ENCODE measurements at regions not wholly inside any gene's neighbourhood (a gene's known extent, or its start where the extent isn't known, plus 50 kb on each side); places are given as distances from the start of the nearest gene placed in this dataset.

DNA sequence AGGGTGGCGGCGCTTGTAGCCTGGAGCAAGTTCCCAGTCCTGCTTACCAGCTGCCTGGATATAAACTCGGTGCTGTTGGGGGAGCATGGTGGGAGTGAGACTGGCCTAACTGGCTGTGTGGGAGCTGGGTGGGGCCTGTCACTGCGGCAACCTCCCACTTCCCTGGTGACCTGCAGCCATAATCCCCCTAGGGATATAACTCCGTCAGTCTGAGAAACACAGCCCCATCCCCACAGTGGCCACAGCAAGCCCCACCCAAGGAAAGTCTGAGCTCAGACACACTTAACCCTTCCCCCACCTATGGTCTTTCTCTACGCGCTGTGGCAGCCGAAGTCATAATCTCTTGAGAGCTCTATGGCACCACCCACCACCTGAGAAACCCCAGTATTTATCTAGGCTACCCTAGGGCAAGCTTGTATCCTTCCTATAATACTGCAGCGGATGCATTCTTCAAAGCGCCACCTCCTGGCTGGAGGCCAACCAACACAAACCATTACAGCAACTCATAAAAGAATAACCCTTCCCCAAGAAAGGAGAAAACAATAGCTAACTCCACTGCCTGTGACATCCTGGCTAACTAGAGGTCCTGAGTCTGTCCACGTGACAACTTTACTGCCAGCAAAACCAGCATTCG is 57.4 kb downstream of the ZNF648 start:
- H3K4me3 Mint-ChIP-seq: peak overlapping the region in 1 of 8 donors; percentile 42
- peaks cover 5 to 42% (median 27%) of the 10 kb centered on the region in 3 donors for H3K27me3 Mint-ChIP-seq
- ATAC-seq (ENCODE audit: low read depth in 2 of 2) (no peak), DNase-seq (no peak)
- H3K4me1 Mint-ChIP-seq: no peaks in the 10 kb centered on the region
- peaks cover 12 to 42% (median 23%) of the 10 kb centered on the region in 7 donors for H3K9me3 Mint-ChIP-seq
- H3K36me3 Mint-ChIP-seq: peaks cover 8 to 30% of the 10 kb centered on the region in 2 donors
- no peak overlapping the region for H3K27ac Mint-ChIP-seq

DNA sequence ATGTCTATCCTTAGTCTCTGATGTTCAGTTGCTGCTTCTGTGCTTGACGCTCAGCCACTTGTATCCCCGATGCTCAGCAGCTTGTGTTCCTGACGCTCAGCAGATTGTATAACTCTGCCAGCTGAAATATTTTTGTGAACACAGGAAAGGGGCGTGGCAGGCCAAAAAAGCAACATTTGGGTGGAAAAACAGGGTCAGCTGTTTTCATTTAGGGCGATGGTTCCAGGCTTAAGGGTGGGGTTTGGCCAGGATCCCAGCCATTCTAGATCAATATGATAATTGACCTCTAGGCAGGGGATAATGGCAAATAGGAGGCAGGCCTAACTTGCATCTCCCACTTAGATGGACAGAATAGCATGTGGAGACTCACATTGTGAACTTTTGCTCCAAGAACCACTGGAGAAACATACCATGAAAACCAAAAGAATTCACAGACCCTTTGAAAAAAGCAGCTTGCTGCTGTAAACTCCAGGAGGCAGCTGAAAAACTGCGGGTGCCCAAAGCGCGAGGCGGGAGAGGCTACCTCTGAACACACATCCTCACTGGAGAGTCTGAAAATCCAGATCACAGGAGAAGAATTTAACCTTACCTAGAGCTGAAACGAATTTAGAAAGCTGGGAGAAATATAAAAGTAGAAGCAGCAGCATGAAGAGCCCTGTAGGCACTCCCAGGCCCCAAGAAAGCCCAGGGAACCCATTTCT is 58.3 kb downstream of the ZNF648 start:
- no peak overlapping the region for H3K4me3 Mint-ChIP-seq
- H3K9me3 Mint-ChIP-seq: peaks cover 9 to 35% (median 18%) of the 10 kb centered on the region in 7 donors
- ATAC-seq (ENCODE audit: low read depth in 2 of 2) (no peak), DNase-seq (no peak)
- peaks cover 12 to 39% (median 30%) of the 10 kb centered on the region in 3 donors for H3K27me3 Mint-ChIP-seq
- peaks cover 8 to 25% of the 10 kb centered on the region in 2 donors for H3K36me3 Mint-ChIP-seq
- no peak overlapping the region for H3K27ac Mint-ChIP-seq
- no peaks in the 10 kb centered on the region for H3K4me1 Mint-ChIP-seq

DNA sequence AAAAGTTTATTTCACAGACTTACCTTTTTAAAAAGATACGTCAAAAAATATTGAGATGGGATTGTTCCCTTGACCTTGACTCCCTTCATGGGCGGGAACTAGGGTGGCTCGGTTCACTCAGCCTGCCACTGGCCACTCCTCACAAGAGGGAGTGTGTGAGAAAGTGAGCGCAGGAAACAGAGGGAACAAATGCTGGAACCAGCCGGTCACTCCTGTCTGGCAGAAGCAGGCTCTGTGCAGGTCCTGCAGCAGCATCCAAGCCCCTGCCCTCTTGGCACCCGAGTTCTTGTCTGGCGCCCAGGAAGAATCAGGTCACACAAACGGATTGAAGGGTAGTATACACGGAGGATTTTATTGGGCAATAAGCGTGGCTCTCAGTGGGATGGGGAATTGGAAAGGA is 58.9 kb downstream of the ZNF648 start:
- H3K9me3 Mint-ChIP-seq: peaks cover 6 to 31% (median 16%) of the 10 kb centered on the region in 7 donors
- no peak overlapping the region for H3K27ac Mint-ChIP-seq
- no peak overlapping the region for H3K4me3 Mint-ChIP-seq
- H3K4me1 Mint-ChIP-seq: no peaks in the 10 kb centered on the region
- peaks cover 8 to 20% of the 10 kb centered on the region in 2 donors for H3K36me3 Mint-ChIP-seq
- DNase-seq (no peak), ATAC-seq (ENCODE audit: low read depth in 2 of 2) (no peak)
- H3K27me3 Mint-ChIP-seq: peaks cover 12 to 41% (median 27%) of the 10 kb centered on the region in 3 donors

DNA sequence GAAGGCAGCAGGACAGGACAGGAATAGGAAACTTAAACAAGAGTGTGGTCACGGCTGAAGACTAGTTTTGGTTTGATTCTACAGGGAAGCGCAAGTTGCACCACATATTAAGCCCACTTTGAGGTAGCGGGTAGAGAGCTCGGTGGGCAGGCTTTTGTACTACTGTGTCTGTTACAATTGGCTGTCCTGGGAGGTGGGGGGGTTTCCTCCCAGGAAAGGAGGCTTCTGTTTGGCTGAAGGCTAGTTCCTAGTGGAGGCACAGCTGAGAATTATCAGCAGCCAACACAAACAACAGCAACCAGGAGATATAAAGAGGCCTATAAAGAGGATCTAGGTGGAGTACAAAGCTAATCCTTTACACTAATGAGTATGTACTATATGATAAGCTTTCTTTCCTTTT is 62.7 kb downstream of the ZNF648 start:
- H3K27ac Mint-ChIP-seq: no peak overlapping the region
- ATAC-seq (ENCODE audit: low read depth in 2 of 2) (no peak), DNase-seq (no peak)
- peaks cover 0 to 5% (median 0%) of the 10 kb centered on the region in 7 donors for H3K9me3 Mint-ChIP-seq
- H3K27me3 Mint-ChIP-seq: peaks cover 22 to 55% (median 28%) of the 10 kb centered on the region in 3 donors
- peaks cover 0 to 12% of the 10 kb centered on the region in 2 donors for H3K36me3 Mint-ChIP-seq
- no peaks in the 10 kb centered on the region for H3K4me1 Mint-ChIP-seq
- no peak overlapping the region for H3K4me3 Mint-ChIP-seq

DNA sequence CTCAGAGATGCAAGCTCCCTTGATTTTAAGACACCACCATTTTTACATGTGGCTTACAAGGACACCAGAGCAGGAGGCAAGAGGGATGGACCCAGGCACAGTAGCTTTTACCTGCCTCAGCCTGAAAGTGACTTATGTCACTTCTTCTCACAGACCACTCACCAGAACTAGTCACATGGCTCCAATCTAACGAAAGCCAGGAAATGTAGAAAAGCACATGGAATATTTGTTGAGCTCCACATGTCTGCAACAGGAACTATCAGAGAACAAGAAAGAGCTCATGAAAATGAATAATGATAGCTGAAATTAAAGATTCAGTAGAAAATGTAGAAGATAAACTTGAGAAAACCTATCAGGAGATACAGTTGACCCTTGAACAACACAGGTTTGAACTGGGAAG is 69.4 kb downstream of the ZNF648 start:
- Mint-ChIP-seq H3K27ac (no peak overlapping the region), H3K4me1 (no peaks in the 10 kb centered on the region), H3K9me3 (no peaks in the 10 kb centered on the region), H3K27me3 (peaks cover 5 to 13% (median 13%) of the 10 kb centered on the region in 3 donors), H3K36me3 (no peaks in the 10 kb centered on the region), H3K4me3 (no peak overlapping the region)
- DNase-seq (no peak), ATAC-seq (ENCODE audit: low read depth in 2 of 2) (no peak)

DNA sequence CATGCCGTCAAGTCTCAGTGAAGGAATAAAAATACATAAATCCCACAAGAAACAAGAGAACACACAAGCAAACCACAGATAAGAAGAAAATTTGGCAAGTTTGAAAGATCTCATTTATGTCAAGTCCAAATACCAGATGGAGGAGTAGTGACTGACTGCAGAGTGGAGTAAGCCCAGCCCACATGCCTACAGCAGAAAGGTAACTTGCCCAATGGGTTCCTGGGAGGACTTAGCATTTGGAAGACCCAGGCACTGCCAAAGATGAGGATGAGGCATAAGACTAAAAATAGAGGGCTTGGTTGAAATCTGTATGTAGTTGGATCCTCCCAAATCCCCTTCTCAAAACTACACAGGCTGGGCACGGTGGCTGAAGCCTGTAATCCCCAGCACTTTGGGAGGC is 70.8 kb downstream of the ZNF648 start:
- DNase-seq (no peak), ATAC-seq (ENCODE audit: low read depth in 2 of 2) (no peak)
- H3K4me1 Mint-ChIP-seq: no peaks in the 10 kb centered on the region
- no peaks in the 10 kb centered on the region for H3K9me3 Mint-ChIP-seq
- no peaks in the 10 kb centered on the region for H3K36me3 Mint-ChIP-seq
- no peak overlapping the region for H3K27ac Mint-ChIP-seq
- no peak overlapping the region for H3K4me3 Mint-ChIP-seq
- peaks cover 10 to 24% (median 15%) of the 10 kb centered on the region in 3 donors for H3K27me3 Mint-ChIP-seq

DNA sequence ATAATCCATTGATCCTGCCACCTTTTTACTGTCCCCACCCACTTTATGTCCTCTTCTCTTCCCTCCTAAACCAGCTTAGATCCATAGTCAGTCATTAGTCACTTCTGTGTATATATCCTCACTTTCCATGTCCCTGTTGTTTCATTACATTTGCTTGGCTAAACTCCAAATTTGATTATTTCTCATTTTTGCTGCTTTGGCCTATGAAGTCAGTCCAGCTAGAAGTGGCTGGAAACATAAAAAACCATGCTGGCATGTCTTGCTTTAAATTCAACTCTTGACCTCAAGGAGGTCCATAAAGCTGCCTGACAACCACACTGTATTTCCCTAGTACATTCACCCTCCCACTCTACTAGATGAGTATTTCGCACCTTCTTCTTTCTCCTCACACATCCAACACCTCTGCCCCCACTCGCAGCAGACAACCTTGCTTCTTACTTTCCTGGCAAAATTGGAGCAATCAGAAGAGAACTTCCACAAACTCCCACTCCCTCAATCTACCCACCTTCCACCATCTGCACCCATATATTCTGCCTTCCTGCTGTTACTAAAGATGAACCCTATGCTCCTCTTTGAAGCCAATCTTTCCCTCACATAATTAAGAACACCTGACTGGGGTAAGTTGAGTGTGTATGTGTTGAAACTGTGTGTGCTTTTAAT is 72.1 kb downstream of the ZNF648 start:
- Mint-ChIP-seq H3K27me3 (peaks cover 10 to 28% (median 10%) of the 10 kb centered on the region in 3 donors), H3K4me1 (no peaks in the 10 kb centered on the region), H3K27ac (no peak overlapping the region), H3K36me3 (no peaks in the 10 kb centered on the region), H3K4me3 (no peak overlapping the region), H3K9me3 (no peaks in the 10 kb centered on the region)
- DNase-seq (no peak), ATAC-seq (ENCODE audit: low read depth in 2 of 2) (no peak)

DNA sequence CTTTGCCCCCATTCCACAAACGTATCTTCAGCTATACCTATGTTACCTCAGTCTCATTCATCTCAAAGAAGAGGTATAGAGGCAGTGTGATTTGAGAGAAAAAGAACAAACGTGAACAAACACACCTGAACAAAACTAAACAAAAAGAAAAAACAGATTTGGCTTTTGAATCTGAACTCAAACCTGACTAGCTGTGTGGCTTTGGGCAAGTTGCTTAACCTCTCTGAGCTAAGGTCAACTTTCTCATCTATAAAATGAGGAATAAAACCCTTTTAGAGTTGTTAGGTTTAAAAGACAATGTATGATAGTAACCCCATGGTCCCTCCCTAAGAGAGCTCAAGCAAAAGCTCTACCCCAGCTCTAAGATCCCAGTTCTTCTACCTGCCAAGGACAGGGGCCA is 73.5 kb downstream of the ZNF648 start:
- H3K27me3 Mint-ChIP-seq: peaks cover 10 to 36% (median 13%) of the 10 kb centered on the region in 3 donors
- ATAC-seq (ENCODE audit: low read depth in 2 of 2): no peak
- no peak overlapping the region for H3K4me3 Mint-ChIP-seq
- no peak overlapping the region for H3K27ac Mint-ChIP-seq
- H3K36me3 Mint-ChIP-seq: no peaks in the 10 kb centered on the region
- no peaks in the 10 kb centered on the region for H3K4me1 Mint-ChIP-seq
- no peak for DNase-seq
- no peaks in the 10 kb centered on the region for H3K9me3 Mint-ChIP-seq

DNA sequence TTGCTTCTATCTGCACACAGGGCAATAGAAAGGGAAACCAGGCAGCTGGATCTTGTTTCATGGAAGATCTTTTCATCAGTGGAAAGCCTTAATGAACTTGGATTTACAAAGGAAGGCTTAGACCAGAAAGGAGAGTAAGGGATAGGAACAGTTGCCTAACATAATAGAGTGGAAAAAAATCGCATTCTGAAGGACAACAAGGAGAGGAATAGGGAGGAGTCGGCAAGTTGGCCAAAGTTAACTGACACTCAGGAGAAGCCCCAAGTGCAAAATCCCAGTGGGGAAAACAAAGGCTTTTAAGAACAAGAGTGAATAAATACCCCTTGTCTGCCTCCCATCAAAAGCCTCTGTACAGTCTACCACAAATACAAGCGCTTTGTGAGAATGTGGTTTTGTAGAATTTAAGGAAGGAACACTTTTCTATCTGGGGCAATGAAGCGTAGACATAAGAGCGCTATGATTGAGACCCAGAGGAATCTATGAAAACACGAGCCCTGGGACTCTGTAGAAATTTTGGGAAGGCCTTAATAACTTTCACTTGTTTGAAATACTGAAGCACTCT is 74.1 kb downstream of the ZNF648 start:
- Mint-ChIP-seq H3K4me3 (no peak overlapping the region), H3K36me3 (no peaks in the 10 kb centered on the region), H3K27me3 (peaks cover 10 to 39% (median 13%) of the 10 kb centered on the region in 3 donors), H3K4me1 (no peaks in the 10 kb centered on the region), H3K27ac (no peak overlapping the region), H3K9me3 (no peaks in the 10 kb centered on the region)
- ATAC-seq (ENCODE audit: low read depth in 2 of 2) (no peak), DNase-seq (no peak)

DNA sequence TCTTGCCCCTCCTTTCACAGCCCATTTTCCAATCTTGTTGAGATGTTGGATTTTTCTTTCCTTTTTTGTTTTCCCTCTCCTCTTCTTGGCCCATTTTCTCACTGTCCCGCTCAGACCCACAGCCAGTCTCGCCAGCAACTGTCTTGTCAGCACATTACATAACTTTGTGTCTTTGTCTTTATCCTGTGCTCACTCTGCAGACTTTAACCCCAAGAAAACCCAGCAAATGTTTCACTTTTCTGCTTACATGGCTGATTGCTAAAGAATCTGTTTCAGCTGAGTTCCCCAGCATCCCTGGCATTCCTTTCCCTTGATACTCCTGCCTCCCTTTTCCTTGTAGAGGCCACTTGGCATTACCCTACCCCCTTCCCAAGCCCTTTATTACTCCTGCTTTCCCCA is 74.6 kb downstream of the ZNF648 start:
- Mint-ChIP-seq H3K4me3 (peak overlapping the region in 1 of 8 donors; percentile 11), H3K27ac (no peak overlapping the region), H3K9me3 (no peaks in the 10 kb centered on the region), H3K4me1 (no peaks in the 10 kb centered on the region), H3K27me3 (peaks cover 6 to 39% (median 13%) of the 10 kb centered on the region in 3 donors), H3K36me3 (no peaks in the 10 kb centered on the region)
- DNase-seq: no peak
- no peak for ATAC-seq (ENCODE audit: low read depth in 2 of 2)

DNA sequence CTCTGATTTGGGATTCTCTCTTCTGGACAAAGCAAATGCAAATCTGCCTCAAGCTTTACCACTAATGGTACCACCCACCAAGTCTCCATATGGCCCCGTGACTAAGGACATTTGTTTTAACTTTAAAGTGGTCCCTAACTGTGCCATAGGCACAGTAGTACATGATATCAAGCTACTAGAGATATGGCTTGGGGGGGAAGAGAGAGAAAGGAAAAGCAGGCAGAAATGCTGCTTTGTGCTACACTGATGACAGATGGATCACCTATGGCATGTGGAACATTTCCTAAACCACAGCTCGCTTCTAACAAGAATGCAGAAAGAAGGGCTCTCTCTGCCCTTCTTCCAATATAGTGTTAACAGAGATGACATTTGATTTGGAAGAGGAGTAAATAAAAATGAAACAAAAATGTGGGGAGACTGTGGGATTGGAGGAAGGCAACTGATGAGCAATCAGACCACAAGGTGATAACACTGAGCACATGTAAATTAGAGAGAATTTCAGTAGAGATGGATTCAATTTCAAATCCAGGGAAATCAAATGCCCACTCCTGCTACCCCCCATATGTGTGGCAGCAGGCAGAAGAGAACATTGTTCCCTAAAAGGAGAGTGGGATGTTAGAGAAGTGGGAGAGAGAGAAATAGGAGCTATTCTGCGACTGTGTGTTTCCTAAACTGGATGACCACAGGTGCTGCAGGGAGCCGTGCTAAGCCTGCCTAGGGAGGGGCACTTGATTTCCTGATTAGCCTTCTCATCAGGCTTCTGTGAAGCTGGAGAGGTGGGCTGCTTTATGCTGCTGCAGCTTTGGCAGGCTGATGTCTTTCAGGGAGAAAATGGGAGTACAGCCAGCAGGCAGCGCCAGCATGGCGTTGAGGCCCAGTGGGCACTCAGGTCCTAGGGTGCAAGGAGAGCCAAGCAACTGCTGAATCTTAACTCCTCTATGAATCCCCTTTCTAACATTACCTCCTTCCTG is 75.3 kb downstream of the ZNF648 start:
- no peaks in the 10 kb centered on the region for H3K36me3 Mint-ChIP-seq
- H3K4me1 Mint-ChIP-seq: no peaks in the 10 kb centered on the region
- DNase-seq (no peak), ATAC-seq (ENCODE audit: low read depth in 2 of 2) (no peak)
- H3K27me3 Mint-ChIP-seq: peaks cover 6 to 39% (median 14%) of the 10 kb centered on the region in 3 donors
- no peak overlapping the region for H3K27ac Mint-ChIP-seq
- H3K9me3 Mint-ChIP-seq: no peaks in the 10 kb centered on the region
- H3K4me3 Mint-ChIP-seq: no peak overlapping the region

DNA sequence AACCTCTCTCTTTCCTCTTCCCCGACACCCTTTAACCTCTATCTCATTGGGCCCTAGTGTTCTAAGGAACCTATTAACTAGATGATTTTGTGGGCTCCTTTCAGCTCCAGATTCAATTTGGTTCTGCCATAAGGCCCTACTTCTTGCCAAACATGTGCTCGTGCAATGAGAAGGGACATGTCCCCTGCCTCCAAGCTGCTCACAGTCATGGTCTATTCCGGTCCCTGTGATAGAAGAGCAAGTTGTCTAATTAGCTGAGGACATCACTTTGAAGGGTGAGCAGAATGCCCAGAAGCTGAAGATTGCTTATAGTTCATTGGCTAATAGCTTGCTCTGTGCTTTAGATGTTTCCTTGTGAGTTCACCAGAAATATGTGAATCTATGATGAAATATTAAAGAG is 76.2 kb downstream of the ZNF648 start:
- Mint-ChIP-seq H3K9me3 (peaks cover 0 to 3% (median 0%) of the 10 kb centered on the region in 7 donors), H3K27ac (no peak overlapping the region), H3K4me1 (no peaks in the 10 kb centered on the region), H3K36me3 (no peaks in the 10 kb centered on the region), H3K27me3 (peaks cover 6 to 39% (median 17%) of the 10 kb centered on the region in 3 donors), H3K4me3 (no peak overlapping the region)
- DNase-seq (no peak), ATAC-seq (ENCODE audit: low read depth in 2 of 2) (no peak)

DNA sequence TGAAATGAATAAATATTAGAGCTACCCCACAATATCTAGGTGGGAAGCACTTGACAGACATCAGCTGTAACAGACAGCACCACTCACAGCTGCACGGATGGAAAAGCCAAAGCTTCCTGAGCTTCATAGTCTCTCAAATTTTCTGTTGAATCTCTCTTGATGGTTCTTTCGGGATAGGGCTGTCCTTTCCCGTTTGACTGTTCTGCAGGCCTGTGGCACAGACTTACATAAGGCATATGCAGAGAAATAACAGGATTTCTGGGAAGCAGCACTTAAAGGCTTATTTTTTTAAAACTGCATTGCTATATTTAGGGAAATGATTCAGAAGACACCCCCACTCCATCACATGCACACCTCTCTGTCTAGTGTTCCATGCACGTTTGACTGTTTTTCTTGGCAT is 77.5 kb downstream of the ZNF648 start:
- Mint-ChIP-seq H3K27me3 (peaks cover 12 to 39% (median 17%) of the 10 kb centered on the region in 3 donors), H3K36me3 (no peaks in the 10 kb centered on the region), H3K4me3 (no peak overlapping the region), H3K4me1 (no peaks in the 10 kb centered on the region), H3K27ac (no peak overlapping the region), H3K9me3 (peaks cover 0 to 10% (median 4%) of the 10 kb centered on the region in 7 donors)
- ATAC-seq (ENCODE audit: low read depth in 2 of 2): no peak
- DNase-seq: no peak

All from naive B cell (primary cell).